SHP77 (cell line): ENCODE measurements at regions not wholly inside any gene's neighbourhood (a gene's known extent, or its start where the extent isn't known, plus 50 kb on each side); places are given as distances from the start of the nearest gene placed in this dataset.
"Not testable (repeated sequence)": the region's sequence is repeated elsewhere in the genome, so short reads cannot be mapped to it uniquely, and the experiment has no call there.

ENCODE experiments used
- DNase-seq, 2 experiments: peaks; one replicate each; lab custom pipeline; 2025; lab: John Stamatoyannopoulos, UW

GRCh38 chr5:63555874-63556273 lies 406.4 kb downstream of the HTR1A start:
- no peak for DNase-seq

GRCh38 chr5:63554191-63554590 lies 408.1 kb downstream of the HTR1A start:
- DNase-seq, result no peak

- no peak for DNase-seq
Measured at GRCh38 chr5:63553073-63553472, 409.2 kb downstream of the HTR1A start.

- DNase-seq, result no peak
Measured at GRCh38 chr5:63535840-63536602, 426.2 kb downstream of the HTR1A start.

- no peak for DNase-seq
Measured at GRCh38 chr5:63524281-63524680, 438.0 kb downstream of the HTR1A start.

GRCh38 chr5:63516006-63516405 lies 446.2 kb downstream of the HTR1A start:
- no peak for DNase-seq

GRCh38 chr5:63500242-63500641 lies 462.0 kb downstream of the HTR1A start:
- no peak for DNase-seq

GRCh38 chr5:63495225-63495624 lies 467.0 kb downstream of the HTR1A start:
- DNase-seq, result no peak

GRCh38 chr5:63483338-63483737 lies 478.9 kb downstream of the HTR1A start:
- no peak for DNase-seq

GRCh38 chr5:63473335-63473967 lies 488.8 kb downstream of the HTR1A start:
- no peak for DNase-seq

GRCh38 chr5:63456279-63456678 lies 506.0 kb downstream of the HTR1A start:
- no peak for DNase-seq

- DNase-seq, result no peak
Measured at GRCh38 chr5:63451188-63451587, 511.1 kb downstream of the HTR1A start.

GRCh38 chr5:63439537-63439936 lies 522.7 kb downstream of the HTR1A start:
- no peak for DNase-seq

GRCh38 chr5:63409737-63410136 lies 552.5 kb downstream of the HTR1A start:
- DNase-seq, result no peak

- no peak for DNase-seq
Measured at GRCh38 chr5:63408984-63409383, 553.3 kb downstream of the HTR1A start.

GRCh38 chr5:63401436-63402046 lies 560.7 kb downstream of the HTR1A start:
- peak; percentile 6 to 51 for DNase-seq

- no peak for DNase-seq
Measured at GRCh38 chr5:63400079-63400478, 562.2 kb downstream of the HTR1A start.

GRCh38 chr5:63398346-63398745 lies 563.9 kb downstream of the HTR1A start:
- no peak for DNase-seq

- DNase-seq, result not testable (repeated sequence)
Measured at GRCh38 chr5:63388188-63388587, 574.1 kb downstream of the HTR1A start.

GRCh38 chr5:63375851-63376250 lies 586.4 kb downstream of the HTR1A start:
- DNase-seq, result no peak

GRCh38 chr5:63374085-63374484 lies 588.2 kb downstream of the HTR1A start:
- DNase-seq, result no peak

GRCh38 chr5:63351164-63351563 lies 611.1 kb downstream of the HTR1A start:
- no peak for DNase-seq

GRCh38 chr5:63346451-63346850 lies 615.8 kb downstream of the HTR1A start:
- DNase-seq, result no peak
